GM23338 (cell line): ENCODE measurements at regions not wholly inside any gene's neighbourhood (a gene's known extent, or its start where the extent isn't known, plus 50 kb on each side); places are given as distances from the start of the nearest gene placed in this dataset.

Source experiments
- EZH2 ChIP-seq: fragments of 200-600 bp; sonication (generic); IDR thresholded peaks from one replicate; pipeline ENCODE4 v1.8.0; 2017; ENCODE audit warnings: antibody characterized with exemption, mild to moderate bottlenecking, low read depth; ENCODE audit not compliant: unreplicated experiment
- STAT1 ChIP-seq: IDR thresholded peaks from one replicate; pipeline ENCODE4 v1.6.1; 2016; ENCODE audit warnings: antibody characterized with exemption; ENCODE audit not compliant: unreplicated experiment
- ZNF331 ChIP-seq: fragments of 250-450 bp; sonication (Bioruptor Pico); IDR thresholded peaks from 2 replicates; pipeline ENCODE4 v1.5.0; 2020; ENCODE audit warnings: low read depth, mild to moderate bottlenecking, moderate library complexity
- TF ChIP-seq, protein P1 (sequence below), 2 experiments: fragments of 200-600 bp in 1 of 2; sonication (generic) in 1 of 2; conservative IDR thresholded peaks; 2 replicates each; pipeline versions ENCODE4 v1.5.1 to v1.6.1; 2016 to 2017; ENCODE audit warnings: antibody characterized with exemption in 2 of 2, low read depth in 2 of 2, mild to moderate bottlenecking in 2 of 2, moderate library complexity in 1 of 2

- TF ChIP-seq, protein P1, sequence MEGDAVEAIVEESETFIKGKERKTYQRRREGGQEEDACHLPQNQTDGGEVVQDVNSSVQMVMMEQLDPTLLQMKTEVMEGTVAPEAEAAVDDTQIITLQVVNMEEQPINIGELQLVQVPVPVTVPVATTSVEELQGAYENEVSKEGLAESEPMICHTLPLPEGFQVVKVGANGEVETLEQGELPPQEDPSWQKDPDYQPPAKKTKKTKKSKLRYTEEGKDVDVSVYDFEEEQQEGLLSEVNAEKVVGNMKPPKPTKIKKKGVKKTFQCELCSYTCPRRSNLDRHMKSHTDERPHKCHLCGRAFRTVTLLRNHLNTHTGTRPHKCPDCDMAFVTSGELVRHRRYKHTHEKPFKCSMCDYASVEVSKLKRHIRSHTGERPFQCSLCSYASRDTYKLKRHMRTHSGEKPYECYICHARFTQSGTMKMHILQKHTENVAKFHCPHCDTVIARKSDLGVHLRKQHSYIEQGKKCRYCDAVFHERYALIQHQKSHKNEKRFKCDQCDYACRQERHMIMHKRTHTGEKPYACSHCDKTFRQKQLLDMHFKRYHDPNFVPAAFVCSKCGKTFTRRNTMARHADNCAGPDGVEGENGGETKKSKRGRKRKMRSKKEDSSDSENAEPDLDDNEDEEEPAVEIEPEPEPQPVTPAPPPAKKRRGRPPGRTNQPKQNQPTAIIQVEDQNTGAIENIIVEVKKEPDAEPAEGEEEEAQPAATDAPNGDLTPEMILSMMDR (conservative IDR thresholded peaks at IDR 0.05; ENCODE audit: low read depth in 2 of 2): no peak
- TF ChIP-seq EZH2: no peak
- TF ChIP-seq STAT1: no peak
- no peak for TF ChIP-seq ZNF331 (CRISPR knock-in tag)
Observed at GRCh38 chr1:232405781-232406180, 224.2 kb downstream of the SIPA1L2 start.
